ENCODE measurements at regions not wholly inside any gene's neighbourhood (a gene's known extent, or its start where the extent isn't known, plus 50 kb on each side); places are given as distances from the start of the nearest gene placed in this dataset.

GRCh38 chr2:126792186-126792585, 106.5 kb upstream of the TEX51 start:
- Mint-ChIP-seq H3K4me3 (no peak overlapping the region), H3K4me1 (ENCODE audit: low read depth in 2 of 2) (no peaks in the 10 kb centered on the region), H3K27me3 (peaks cover 15 to 28% of the 10 kb centered on the region in 2 donors), H3K27ac (no peak overlapping the region), H3K9me3 (no peaks in the 10 kb centered on the region), H3K36me3 (no peaks in the 10 kb centered on the region)
- no peak for ATAC-seq
- DNase-seq (ENCODE audit: low spot score): peak; percentile 57

GRCh38 chr2:126792993-126793392, 105.7 kb upstream of the TEX51 start:
- Mint-ChIP-seq H3K27ac (no peak overlapping the region), H3K36me3 (no peaks in the 10 kb centered on the region), H3K9me3 (no peaks in the 10 kb centered on the region), H3K4me3 (no peak overlapping the region), H3K4me1 (ENCODE audit: low read depth in 2 of 2) (no peaks in the 10 kb centered on the region), H3K27me3 (peaks cover 15 to 28% of the 10 kb centered on the region in 2 donors)
- peak; percentile 16 for DNase-seq (ENCODE audit: low spot score)
- no peak for ATAC-seq

- Mint-ChIP-seq H3K36me3 (no peaks in the 10 kb centered on the region), H3K9me3 (no peaks in the 10 kb centered on the region), H3K4me1 (ENCODE audit: low read depth in 2 of 2) (no peaks in the 10 kb centered on the region), H3K4me3 (no peak overlapping the region), H3K27ac (no peak overlapping the region), H3K27me3 (peaks cover 15 to 28% of the 10 kb centered on the region in 2 donors)
- ATAC-seq (no peak), DNase-seq (ENCODE audit: low spot score) (peak; percentile 40)
Observed at GRCh38 chr2:126793885-126794613, 104.6 kb upstream of the TEX51 start.

DNA sequence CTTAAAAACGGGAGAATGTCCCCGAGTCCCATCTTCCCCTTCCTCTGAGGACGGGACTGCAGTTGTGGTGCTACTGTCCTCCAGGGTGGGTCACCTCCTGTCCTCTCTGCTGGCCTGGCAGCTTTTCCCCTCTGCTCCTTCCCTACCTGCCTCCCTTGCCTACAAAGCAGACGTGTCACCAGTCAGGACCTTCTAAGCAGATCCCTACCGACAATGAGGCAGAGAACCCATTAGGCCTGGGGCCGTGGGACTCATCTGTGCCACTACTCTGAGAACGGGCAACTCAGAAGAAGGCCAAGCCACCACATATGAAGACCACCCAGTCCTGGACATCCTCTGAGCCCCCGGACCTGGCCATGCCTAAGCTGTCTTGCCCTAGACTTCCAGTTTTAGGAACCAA, 103.0 kb upstream of the TEX51 start:
- Mint-ChIP-seq H3K27me3 (peaks cover 15 to 28% of the 10 kb centered on the region in 2 donors), H3K4me3 (no peak overlapping the region), H3K9me3 (no peaks in the 10 kb centered on the region), H3K36me3 (no peaks in the 10 kb centered on the region), H3K27ac (no peak overlapping the region), H3K4me1 (ENCODE audit: low read depth in 2 of 2) (no peaks in the 10 kb centered on the region)
- ATAC-seq (no peak), DNase-seq (ENCODE audit: low spot score) (peak; percentile 25)

- H3K36me3 Mint-ChIP-seq: no peaks in the 10 kb centered on the region
- peaks cover 15 to 28% of the 10 kb centered on the region in 2 donors for H3K27me3 Mint-ChIP-seq
- ATAC-seq (no peak), DNase-seq (ENCODE audit: low spot score) (no peak)
- no peaks in the 10 kb centered on the region for H3K9me3 Mint-ChIP-seq
- H3K4me1 Mint-ChIP-seq (ENCODE audit: low read depth in 2 of 2): no peaks in the 10 kb centered on the region
- H3K27ac Mint-ChIP-seq: no peak overlapping the region
- no peak overlapping the region for H3K4me3 Mint-ChIP-seq
Observed at GRCh38 chr2:126796931-126797621, 101.6 kb upstream of the TEX51 start.

- Mint-ChIP-seq H3K4me3 (no peak overlapping the region), H3K9me3 (no peaks in the 10 kb centered on the region), H3K27ac (no peak overlapping the region), H3K27me3 (peaks cover 14 to 25% of the 10 kb centered on the region in 2 donors), H3K36me3 (no peaks in the 10 kb centered on the region), H3K4me1 (ENCODE audit: low read depth in 2 of 2) (no peaks in the 10 kb centered on the region)
- DNase-seq (ENCODE audit: low spot score) (peak; percentile 51), ATAC-seq (peak in 1 of 2 donors; percentile 47)
Observed at GRCh38 chr2:126797622-126798275, 100.9 kb upstream of the TEX51 start.

DNA sequence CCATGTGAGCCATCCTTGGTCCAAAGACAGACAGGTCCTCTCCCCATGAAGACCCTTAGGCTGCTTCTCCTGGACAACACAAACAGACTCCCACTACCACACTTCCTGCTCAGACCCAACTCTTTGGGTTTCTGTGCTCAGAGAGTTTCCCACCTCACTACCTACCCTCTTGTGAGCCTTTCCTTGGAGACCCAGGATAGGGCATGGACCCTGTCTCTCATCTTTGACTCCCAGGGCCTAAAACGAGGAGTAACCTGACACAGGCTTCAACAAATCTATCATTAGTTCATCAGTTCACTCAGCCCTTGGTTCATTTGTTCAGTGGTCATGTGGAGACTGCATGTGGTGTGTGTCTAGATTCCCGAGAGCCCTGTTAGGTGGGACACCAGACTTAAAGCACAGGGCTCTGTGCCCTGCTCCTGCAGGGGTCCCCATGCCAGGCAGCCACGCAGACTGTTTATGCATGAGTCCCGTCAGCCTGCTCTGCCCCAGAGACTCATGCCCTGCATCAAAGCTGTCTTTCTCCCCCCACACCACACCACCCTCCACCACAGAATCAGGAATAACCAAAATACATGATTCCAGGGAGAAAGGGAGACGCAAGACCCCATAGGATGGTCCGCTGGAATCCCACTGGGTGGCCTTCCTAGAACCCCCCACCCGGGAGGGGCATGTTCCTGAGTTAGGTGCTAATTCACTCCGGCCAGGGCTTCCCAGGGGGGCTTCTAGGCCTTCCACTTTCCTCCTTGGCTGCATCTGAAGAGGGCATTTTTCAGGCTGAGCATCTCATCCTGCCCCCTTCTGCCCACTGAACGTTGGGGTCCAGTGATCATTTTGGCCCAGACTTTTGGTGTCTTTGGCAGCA, 100.2 kb upstream of the TEX51 start:
- Mint-ChIP-seq H3K9me3 (no peaks in the 10 kb centered on the region), H3K36me3 (no peaks in the 10 kb centered on the region), H3K4me3 (no peak overlapping the region), H3K27me3 (peaks cover 8 to 17% of the 10 kb centered on the region in 2 donors), H3K4me1 (ENCODE audit: low read depth in 2 of 2) (no peaks in the 10 kb centered on the region), H3K27ac (no peak overlapping the region)
- ATAC-seq: peak in 1 of 2 donors; percentile 10
- DNase-seq (ENCODE audit: low spot score): peak; percentile 28

GRCh38 chr2:126799301-126799700, 99.4 kb upstream of the TEX51 start:
- no peaks in the 10 kb centered on the region for H3K36me3 Mint-ChIP-seq
- DNase-seq (ENCODE audit: low spot score): no peak
- no peaks in the 10 kb centered on the region for H3K4me1 Mint-ChIP-seq (ENCODE audit: low read depth in 2 of 2)
- no peak for ATAC-seq
- H3K4me3 Mint-ChIP-seq: no peak overlapping the region
- H3K27me3 Mint-ChIP-seq: peaks cover 6 to 14% of the 10 kb centered on the region in 2 donors
- no peak overlapping the region for H3K27ac Mint-ChIP-seq
- no peaks in the 10 kb centered on the region for H3K9me3 Mint-ChIP-seq

GRCh38 chr2:126801473-126801872, 97.2 kb upstream of the TEX51 start:
- H3K36me3 Mint-ChIP-seq: no peaks in the 10 kb centered on the region
- no peaks in the 10 kb centered on the region for H3K4me1 Mint-ChIP-seq (ENCODE audit: low read depth in 2 of 2)
- no peaks in the 10 kb centered on the region for H3K9me3 Mint-ChIP-seq
- no peak overlapping the region for H3K4me3 Mint-ChIP-seq
- ATAC-seq: no peak
- H3K27me3 Mint-ChIP-seq: peaks cover 0 to 2% of the 10 kb centered on the region in 2 donors
- peak; percentile 56 for DNase-seq (ENCODE audit: low spot score)
- no peak overlapping the region for H3K27ac Mint-ChIP-seq

- DNase-seq (ENCODE audit: low spot score): peak; percentile 1
- H3K4me3 Mint-ChIP-seq: no peak overlapping the region
- H3K9me3 Mint-ChIP-seq: no peaks in the 10 kb centered on the region
- H3K27me3 Mint-ChIP-seq: peaks cover 0 to 3% of the 10 kb centered on the region in 2 donors
- H3K4me1 Mint-ChIP-seq (ENCODE audit: low read depth in 2 of 2): no peaks in the 10 kb centered on the region
- H3K27ac Mint-ChIP-seq: no peak overlapping the region
- ATAC-seq: no peak
- no peaks in the 10 kb centered on the region for H3K36me3 Mint-ChIP-seq
Observed at GRCh38 chr2:126802316-126802715, 96.4 kb upstream of the TEX51 start.

DNA sequence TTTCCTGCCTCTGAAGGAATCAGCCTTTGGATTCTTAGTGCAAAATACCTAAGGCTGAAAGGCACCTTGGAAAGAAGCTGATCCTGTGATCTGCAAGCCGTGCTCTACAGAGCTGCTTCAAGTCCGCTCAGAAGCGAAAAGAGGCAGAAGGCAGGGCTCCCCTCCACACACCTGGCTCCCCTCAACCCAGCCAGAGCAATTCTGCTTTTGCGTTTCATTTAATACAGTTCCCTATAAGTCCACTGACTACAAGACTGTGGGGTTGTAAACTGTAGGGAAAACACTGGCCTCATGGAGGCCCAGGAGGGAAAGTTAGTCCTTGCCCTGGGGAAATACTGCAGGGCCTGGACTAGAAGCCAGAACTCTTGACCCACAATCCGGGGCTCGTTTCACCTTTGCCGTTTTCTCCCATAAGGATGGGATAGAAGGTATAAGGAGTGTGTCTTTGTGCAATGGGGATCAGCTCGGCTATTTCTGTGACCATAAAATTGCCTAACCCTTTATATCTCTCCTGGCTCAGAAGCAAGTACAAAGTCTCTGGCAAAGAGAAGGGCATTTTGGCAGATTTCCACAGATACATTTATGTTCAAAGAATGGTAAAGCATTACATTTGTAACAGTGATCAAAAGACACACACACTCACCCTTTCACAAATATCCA, 95.8 kb upstream of the TEX51 start:
- peaks cover 0 to 5% of the 10 kb centered on the region in 2 donors for H3K27me3 Mint-ChIP-seq
- H3K4me3 Mint-ChIP-seq: no peak overlapping the region
- peak; percentile 26 for DNase-seq (ENCODE audit: low spot score)
- H3K9me3 Mint-ChIP-seq: no peaks in the 10 kb centered on the region
- ATAC-seq: no peak
- H3K4me1 Mint-ChIP-seq (ENCODE audit: low read depth in 2 of 2): no peaks in the 10 kb centered on the region
- no peak overlapping the region for H3K27ac Mint-ChIP-seq
- no peaks in the 10 kb centered on the region for H3K36me3 Mint-ChIP-seq

- Mint-ChIP-seq H3K36me3 (no peaks in the 10 kb centered on the region), H3K27me3 (peaks cover 0 to 5% of the 10 kb centered on the region in 2 donors), H3K27ac (no peak overlapping the region), H3K9me3 (no peaks in the 10 kb centered on the region), H3K4me1 (ENCODE audit: low read depth in 2 of 2) (no peaks in the 10 kb centered on the region), H3K4me3 (no peak overlapping the region)
- no peak for ATAC-seq
- DNase-seq (ENCODE audit: low spot score): no peak
Observed at GRCh38 chr2:126803434-126803775, 95.3 kb upstream of the TEX51 start.

DNA sequence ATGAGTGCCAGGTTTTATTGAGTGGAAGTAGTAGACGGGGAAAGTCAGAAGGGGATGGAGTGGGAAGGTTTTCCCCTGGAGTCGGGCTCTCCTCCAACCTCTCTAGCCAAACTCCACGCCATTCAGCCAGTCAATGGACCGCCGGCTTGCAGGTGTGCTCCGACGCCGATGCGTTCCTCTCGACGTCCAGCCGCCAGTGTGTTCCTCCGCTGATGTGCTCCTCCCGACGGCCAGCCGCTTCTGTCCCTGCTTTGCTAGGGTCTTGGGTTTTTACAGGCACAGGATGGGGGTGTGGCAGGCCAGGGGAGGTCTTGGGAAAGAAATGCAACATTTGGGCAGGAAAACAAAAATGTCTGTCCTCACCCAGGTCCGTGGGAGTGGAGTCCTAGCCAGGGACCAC, 94.3 kb upstream of the TEX51 start:
- Mint-ChIP-seq H3K4me3 (no peak overlapping the region), H3K27me3 (peaks cover 0 to 5% of the 10 kb centered on the region in 2 donors), H3K36me3 (no peaks in the 10 kb centered on the region), H3K27ac (no peak overlapping the region), H3K9me3 (no peaks in the 10 kb centered on the region), H3K4me1 (ENCODE audit: low read depth in 2 of 2) (no peaks in the 10 kb centered on the region)
- DNase-seq (ENCODE audit: low spot score) (peak; percentile 25), ATAC-seq (no peak)

Measured in natural killer cell treated with Interleukin-12 subunit alpha and Interleukin-12 subunit beta and Interleukin-15 and Interleukin-18, amount 100 ng/mL, for 72 hours (primary cell).